GM19023 (cell line): ENCODE measurements at regions not wholly inside any gene's neighbourhood (a gene's known extent, or its start where the extent isn't known, plus 50 kb on each side); places are given as distances from the start of the nearest gene placed in this dataset.
"Not testable (repeated sequence)": the region's sequence is repeated elsewhere in the genome, so short reads cannot be mapped to it uniquely, and the experiment has no call there.

ENCODE experiments used
- ATAC-seq: cut with Tn5 transposase; IDR thresholded peaks from one replicate; pipeline ENCODE4 v1.9.1; 2021; ENCODE audit warnings: mild to moderate bottlenecking, moderate library complexity; ENCODE audit not compliant: unreplicated experiment

DNA sequence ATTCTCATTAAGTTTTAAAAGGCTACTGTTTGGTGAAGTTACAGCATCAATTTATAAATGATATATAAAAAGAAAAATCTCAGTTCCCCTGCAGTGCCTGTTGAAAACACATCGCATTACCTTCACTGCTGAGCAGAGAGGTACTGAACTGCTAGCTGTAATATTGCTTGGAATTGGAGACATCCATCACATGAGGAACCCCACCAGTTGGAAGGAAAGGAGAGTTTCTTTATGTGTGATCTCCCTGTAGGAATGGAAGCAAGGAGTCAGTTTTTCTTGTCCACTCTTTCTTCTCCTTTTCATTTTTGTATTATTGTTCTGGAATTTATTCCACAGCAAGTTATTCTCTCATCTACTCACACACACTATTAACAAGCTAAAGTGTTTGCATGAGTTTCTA, 1586.0 kb upstream of the PRR20A start:
- ATAC-seq = no peak

DNA sequence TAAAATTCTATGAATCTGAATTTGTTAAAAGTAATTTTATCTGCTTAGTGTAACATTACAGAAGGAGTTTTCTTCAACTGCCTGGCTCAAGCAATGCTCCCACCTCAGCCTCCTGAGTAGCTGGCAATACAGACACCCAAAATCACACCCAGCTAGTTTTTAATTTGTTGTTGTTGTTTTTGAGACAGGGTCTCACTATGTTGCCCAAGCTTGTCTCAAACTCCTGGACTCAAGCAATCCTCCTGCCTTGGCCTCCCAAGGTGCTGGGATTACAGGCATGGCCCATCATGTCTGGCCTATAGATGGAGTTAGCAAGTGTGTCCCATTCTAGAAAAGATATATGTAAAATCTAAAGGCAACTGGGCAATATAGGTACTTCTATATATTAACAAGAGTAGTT, 1580.4 kb upstream of the PRR20A start:
- no peak for ATAC-seq

DNA sequence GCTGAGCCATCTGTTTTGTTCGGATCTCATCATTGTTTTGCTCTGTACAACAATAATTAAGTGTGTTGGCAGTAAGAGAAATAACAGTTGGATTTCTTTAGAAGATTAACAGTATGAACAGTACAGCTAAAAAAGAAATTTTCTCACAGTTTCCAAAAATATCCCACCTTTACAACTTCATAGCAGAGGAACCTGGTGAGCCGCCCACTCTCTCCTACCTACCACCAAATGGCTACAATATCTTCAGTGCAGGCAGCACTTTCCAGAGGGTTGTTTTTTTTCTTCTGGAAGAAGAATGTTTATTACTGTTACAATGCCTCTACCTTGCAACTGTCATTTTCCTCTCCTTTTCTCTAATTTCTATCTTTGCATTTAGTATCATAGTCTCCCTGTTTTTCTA, 1577.5 kb upstream of the PRR20A start:
- no peak for ATAC-seq

DNA sequence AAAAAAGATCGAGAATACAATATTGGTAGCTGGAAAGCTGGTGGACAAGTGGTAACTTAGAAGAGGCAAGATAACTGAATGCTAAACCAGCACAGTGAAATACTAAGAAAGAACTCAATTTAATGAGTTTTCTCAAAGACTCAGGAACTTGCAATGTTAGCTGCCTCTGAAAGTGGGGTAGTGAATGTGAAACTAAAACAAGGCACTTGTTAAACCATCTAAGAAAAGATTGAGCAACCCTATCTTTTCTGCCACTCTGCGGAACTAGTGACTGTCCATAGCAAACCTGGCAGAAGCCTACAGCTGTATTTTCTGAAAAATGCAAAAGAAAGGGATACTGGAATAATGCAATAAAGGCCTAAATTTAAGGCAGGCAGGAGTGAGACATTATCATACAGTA, 1574.4 kb upstream of the PRR20A start:
- no peak for ATAC-seq

DNA sequence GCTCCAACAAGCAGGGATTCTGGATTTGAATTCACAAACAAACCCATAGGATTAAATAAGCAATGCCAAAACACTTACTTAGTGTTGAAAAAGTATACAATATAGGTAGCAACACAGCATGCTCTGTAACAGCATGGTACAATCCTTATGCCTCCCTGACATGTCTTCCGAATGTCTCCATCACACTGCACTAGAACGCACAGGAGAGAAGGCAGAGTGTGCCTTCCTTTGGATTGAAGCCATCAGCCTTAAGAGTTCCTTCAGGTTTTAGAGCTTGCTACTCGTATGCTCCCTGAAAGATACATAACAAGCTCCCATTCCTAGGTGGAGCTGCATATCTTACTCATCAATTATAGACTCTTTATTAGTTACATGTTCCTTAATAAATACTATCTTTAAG, 1573.9 kb upstream of the PRR20A start:
- ATAC-seq = no peak

DNA sequence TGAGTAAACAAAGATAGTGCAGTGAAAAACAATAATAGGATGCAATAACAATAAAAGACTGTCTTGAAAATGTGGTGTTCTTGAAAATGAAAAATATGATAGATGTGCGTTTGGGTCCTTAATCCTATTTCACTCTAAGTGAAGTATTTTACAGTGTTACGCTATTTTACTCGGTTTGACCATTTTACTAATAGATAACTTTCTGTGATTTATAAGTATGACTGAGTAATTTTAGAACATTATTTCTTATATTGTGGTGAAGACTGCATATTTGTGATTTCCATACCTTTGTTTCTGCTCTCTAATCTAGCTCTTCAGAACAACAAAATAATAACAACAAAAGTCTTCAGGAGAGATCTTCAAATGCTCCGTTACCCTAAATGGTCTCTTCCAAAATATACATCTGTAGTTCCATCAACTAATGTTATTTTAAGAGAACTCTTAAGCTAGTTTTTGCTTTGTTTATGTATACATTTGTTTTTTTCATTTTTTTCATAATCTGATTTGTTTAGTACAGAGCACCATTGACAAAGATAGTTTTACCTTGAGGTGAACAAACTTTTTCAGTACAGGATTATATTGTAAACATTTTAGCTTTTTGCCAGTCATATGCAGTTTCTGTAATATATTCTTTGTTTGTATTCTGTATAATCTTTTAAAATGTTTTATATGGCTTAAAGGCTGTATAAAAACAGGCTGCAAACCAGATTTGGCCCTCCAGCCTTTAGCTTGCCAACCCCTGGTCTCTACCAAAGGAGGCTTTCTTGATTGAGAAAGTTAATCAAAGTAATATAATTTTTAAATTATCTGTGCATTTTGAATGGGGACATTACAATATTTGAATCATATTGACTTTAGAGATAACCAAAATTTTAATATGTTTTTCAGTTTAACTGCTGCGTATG, 1572.7 kb upstream of the PRR20A start:
- ATAC-seq = no peak

DNA sequence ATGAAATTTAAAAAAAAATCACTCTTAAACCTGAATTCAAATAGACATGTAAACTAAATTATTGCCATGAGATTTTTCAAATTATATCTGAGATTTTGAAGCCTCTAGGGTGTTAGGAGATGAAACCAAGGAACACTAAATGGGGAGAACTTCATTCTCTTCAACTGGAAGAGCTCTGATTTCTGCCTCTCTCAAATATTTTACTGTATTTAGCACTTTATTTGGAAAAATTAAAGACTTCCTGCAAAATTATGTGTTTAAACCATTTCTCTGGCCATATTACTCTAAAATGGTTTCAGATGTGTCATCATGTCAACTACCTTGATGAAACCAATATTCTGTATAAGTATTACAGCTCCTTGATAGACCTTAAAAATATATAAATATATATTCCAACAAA, 1571.6 kb upstream of the PRR20A start:
- ATAC-seq = no peak

DNA sequence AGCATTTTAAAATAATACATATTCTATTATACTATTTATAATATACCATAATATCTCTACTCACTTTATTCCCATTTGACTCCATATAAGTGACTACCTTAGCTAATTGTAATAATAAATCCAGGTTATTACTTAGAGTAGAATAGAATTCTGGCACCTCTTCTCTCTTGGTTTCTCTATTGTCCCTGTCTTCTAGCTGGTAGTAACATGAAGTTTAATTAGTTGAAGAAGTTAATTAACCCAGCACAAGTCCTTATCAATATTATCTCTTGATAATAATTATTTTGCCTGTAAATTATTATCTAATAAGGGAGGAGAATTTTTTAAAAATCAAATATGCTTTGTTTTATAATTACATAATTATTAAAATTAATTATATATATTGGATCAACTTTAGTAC, 1571.2 kb upstream of the PRR20A start:
- no peak for ATAC-seq

DNA sequence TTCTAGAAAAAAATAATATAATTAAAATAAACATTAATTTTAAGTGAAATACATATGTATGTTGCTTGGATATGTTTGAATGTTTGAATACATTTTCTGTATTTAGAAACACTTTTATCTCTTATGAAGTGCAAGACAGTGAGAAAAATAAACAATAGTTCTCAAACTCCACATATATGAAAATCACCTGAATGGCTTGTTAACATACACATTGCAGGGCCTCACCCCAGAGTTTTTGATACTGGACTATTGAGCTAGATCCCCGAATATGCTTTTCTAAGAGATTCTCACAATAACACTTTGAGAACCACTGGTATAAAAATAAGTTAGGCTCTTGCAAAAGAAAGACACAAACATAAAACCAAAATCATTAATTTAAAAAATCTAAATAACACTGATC, 1570.3 kb upstream of the PRR20A start:
- ATAC-seq = no peak

DNA sequence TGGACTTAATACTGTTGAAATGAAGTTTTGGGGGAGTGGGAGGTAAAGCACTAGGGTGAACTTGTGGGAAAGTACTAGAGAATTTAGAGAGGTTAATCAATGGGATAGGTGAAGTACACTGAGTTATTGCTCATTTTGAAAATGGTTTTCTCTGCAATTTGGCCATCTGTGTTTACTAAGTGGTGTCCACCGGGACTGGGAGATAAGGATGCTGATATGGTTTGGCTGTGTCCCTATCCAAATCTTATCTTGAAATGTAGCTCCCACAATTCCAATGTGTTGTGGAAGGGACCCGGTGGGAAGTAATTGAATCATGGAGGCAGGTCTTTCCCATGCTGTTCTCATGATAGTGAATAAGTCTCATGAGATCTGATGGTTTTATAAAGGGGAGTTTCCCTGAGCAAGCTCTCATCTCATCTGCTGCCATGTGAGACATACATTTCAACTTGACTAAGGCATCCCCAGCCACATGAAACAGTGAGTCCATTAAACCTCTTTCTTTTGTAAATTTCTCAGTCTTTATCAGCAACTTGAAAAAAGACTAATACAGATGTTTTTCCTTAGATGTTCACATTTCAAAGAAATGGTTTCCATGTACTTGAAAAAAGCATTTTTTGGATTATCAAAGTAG, 1569.4 kb upstream of the PRR20A start:
- no peak for ATAC-seq

DNA sequence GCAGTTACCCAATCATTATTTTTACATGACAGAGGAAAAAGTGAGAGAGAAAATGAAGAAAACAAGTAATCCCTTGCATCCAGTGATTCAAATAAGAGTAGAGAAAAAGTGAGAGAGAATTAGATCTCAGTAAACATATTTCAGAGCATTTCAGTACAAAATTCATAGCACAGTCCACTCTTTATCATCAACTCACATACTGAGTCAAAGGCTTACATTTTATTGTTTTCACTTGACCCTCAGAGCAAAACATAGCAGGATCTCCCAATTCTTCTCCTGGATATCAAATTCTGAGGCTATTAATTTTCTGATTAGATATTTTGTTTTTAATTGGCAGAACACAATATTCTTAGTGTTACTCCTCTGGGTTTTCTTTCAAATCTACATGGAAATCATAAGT, 1568.3 kb upstream of the PRR20A start:
- no peak for ATAC-seq

DNA sequence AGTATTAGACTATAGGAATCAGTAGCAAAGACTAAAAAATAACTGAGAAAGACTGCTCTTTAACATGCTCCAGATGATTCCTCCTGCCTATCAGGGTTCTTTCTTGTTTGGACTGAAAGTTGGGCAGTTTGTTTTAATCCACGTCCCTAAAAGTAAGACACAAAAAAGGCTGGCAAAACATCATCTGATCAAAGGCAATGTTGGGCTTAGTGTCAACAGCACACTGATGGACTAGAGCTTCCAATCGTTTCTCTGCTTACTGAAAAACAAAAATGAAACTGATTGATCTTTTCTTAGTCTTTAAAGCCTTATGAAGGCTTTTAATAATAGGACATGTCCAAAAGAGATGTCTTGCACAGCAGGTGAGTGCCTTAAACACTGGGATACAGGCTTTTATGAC, 1567.9 kb upstream of the PRR20A start:
- ATAC-seq = no peak

DNA sequence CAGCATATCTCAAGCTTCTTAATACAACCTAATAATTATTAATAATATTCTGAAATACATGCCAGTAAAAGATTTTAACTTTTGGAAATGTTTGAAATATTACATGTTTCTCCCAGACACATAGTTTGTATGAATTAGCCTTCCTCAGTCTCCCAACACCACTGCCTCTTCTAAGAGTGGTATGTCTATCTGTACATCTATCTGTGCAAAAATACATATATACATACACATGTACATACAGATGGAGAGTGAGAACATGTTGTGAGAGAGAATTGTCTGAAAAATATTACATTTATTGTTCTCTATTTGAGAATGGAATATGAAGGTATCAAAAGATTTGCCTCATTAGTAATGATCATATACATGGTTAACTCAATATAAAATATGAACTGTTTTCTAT, 1567.2 kb upstream of the PRR20A start:
- no peak for ATAC-seq

DNA sequence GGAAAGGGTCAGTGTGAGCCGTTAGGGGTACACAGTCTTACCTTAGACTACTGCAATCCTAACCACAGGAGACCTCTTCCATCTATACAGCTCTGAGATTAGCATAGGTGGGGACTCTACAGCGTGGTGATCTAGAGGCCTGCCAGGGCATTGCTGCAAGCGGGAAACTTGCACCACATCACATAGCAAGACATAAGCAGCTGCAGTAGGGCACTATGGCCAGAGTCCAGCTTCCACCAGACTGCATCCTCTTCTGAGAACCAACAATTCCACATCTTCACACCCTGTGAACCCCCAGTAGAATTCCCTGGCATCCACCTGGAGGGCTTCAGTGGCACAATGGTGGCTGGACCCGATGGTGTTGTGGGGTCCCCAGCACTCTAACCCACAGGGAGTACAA, 1564.3 kb upstream of the PRR20A start:
- no peak for ATAC-seq

DNA sequence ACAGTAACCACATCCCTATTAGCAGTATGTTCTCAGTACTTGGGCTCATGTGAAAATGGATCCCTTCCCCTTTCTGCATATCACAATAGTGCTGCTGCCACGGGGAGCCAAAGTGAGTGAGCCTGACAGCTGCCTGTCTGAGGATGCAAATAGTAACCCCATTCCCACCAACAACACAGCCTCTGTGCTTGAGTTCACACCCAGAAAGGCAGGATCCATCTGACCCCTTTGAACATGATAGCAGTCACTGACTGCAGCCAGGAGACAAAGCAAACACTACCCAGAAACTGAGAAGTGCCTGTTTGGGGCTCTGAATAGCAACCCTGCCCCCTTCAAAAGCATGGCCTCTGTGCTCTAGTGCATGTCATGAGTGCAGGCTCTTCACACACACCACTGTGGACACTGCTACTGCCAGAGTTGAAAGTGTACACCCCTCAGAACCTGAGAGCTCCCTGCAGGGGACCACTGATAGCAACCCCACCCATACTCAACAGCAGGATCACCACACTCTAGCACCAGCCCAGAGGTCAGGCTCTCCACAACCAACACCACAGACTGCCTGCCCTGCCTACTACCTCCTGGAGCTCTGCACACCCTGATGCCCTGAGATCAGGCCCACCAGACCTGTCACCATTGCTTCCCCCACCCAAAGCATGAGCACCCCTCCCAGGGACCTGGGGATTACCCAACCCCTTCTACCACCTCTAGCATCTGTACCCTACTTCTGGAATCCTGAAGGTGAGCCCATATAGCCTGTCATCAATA, 1563.5 kb upstream of the PRR20A start:
- ATAC-seq = no peak

DNA sequence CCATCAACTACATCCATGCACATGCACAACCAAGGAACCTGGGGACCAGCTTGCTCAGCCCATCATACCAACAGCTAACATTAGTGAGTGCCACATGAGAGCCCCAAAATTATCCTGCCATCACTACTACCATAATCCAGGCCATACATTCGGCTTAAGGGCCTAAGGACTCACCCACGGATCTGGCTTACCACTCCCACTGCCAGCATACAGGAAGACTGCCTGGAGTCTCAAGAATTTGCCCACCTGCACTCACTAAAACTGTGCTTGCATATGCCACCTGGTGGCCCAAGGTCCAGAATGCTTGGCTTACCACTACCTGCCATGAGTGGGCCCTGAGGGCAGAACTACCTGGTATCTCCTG, 1562.9 kb upstream of the PRR20A start:
- no peak for ATAC-seq

DNA sequence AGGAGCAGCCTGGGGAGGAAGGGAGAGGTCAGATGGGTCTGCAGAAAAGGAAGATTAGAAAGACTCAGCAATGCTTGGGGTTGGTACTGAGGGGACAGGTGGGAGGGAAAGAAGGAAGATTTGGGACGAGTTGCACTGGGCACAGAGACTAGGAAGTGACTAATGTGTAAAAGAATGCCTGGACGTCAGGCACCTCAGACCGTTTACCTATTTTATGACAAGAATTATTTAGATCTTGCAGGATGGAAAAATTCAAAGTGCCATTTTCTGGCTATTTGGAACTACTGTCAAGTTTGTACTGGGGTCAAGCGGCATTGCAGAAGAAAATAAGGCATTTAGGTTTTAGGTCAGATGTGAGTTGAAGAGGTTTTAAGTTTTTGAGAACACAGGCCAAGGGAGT, 1558.4 kb upstream of the PRR20A start:
- ATAC-seq = not testable (repeated sequence)

DNA sequence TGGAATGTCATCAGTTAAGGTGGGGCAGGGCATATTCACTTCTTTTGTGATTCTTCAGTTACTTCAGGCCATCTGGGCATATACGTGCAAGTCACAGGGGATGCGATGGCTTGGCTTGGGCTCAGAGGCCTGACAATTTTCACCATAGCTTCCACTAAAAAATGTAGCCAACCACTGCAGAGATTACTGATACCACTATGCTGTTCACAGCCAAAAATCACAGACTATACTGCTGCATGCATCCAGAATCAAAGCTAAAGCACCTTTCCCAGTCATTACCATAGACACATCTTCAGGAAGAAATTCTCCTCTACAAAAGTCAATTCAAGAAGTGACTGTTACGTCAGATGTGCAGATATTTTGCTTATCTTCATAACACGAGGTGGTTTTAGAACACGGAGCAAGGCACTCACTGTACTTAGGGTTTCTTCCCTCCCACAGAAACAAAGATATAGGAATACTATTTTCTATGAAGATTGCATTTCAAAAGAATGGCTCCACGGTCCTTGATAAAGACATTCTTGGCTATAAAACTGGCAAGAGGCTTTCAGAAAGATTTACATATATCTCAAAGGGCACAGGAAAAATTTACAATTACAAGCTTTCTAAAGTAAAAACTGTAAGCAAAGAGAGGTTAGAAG, 1556.6 kb upstream of the PRR20A start:
- ATAC-seq = no peak

DNA sequence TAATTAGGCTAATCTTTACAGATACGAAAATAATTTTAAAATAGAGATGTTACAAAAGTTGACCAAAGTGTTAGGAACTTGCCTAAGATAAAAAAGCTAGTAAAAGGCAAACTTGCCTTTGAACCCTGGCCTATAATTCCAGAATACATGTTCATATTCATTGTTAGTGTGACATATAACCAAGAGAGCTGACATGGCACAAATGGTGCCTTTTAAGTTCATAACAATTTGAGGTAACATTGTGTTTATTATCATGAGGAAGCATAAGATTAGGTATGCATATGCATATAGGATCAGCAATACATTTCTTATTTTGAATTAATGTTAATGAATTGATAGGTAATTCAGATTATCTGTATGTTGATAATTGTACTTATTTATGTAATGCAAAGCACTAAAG, 1537.9 kb upstream of the PRR20A start:
- no peak for ATAC-seq

DNA sequence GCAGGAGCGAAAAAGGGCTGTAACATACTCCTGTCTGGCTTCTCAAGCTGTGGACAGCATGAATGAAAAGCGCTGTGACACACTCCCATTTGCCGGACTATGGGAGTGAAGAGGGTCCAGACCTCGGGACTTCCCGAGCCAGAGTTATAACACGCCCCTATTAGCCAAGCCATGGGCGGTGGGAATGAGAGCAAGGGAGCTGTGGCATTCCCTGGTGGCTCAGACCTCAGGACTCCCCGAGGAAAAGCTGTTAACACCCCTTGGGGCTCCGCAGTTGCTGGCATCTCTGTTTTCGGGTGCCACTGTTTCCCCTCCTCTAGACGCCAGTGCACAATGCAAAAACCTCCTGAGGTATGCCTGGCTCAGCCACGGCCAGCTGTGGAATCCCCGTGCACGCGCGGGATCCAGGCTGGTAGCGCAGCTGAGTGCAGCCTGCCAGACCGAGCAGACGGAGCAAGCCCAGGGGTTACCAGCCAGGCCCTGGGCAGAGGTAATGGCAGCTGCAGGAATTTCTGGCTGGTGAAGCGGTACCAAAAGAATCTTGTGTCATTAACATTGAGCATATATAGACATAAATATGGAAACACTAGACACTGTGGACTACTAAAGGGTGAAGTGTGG, 1534.6 kb upstream of the PRR20A start:
- no peak for ATAC-seq
